IMR-90 (cell line): ENCODE measurements at regions not wholly inside any gene's neighbourhood (a gene's known extent, or its start where the extent isn't known, plus 50 kb on each side); places are given as distances from the start of the nearest gene placed in this dataset.

Experiments used
- ATAC-seq: fragments of 200-7000 bp; cut with Tn5 transposase; 2 replicates; pipeline ENCODE4 v1.9.1; 2020; ENCODE audit warnings: low read depth, mild to moderate bottlenecking, moderate library complexity
- BruUV-seq: library from RNA; stranded (reverse); fragments of 400-500 nt; replicated peaks from 2 replicates; lab custom pipeline; 2021; lab: Mats Ljungman, UMichigan
- CTCF ChIA-PET: fragments of 300-600 bp; formaldehyde crosslinking; extraction: SDS; loops from one replicate; lab custom pipeline; 2021; ENCODE audit warnings: antibody characterized with exemption; lab: Yijun Ruan, JAX
- POLR2A ChIA-PET: fragments of 300-600 bp; sonication (Branson Sonifier 250); formaldehyde crosslinking; loops from one replicate; lab custom pipeline; 2022; ENCODE audit warnings: antibody characterized with exemption; ENCODE audit not compliant: unreplicated experiment; lab: Charles Lee
- DNase-seq: peaks from one replicate; pipeline ENCODE4 v3.0.0; 2013
- H2AFZ ChIP-seq: replicated peaks from 2 replicates; pipeline ENCODE3; 2013; ENCODE audit warnings: low read length, mild to moderate bottlenecking; ENCODE audit not compliant: poor library complexity
- H2AK5ac ChIP-seq: 2 replicates; pipeline ENCODE4 v1.6.1; 2013; ENCODE audit warnings: low read depth, low read length, inconsistent platforms
- H2AK9ac ChIP-seq: replicated peaks from 2 replicates; pipeline ENCODE3; 2013; ENCODE audit warnings: mild to moderate bottlenecking, low read depth, low read length, moderate library complexity; ENCODE audit not compliant: poor library complexity
- H2BK120ac ChIP-seq: 2 replicates; pipeline ENCODE4 v1.6.1; 2013; ENCODE audit warnings: low read depth, low read length, inconsistent platforms
- H2BK15ac ChIP-seq: 3 replicates; pipeline ENCODE4 v1.6.1; 2013; ENCODE audit warnings: low read depth, low read length, inconsistent platforms
- H2BK20ac ChIP-seq: 2 replicates; pipeline ENCODE4 v1.6.1; 2013; ENCODE audit warnings: low read depth, mild to moderate bottlenecking, inconsistent platforms, low read length, moderate library complexity
- H2BK5ac ChIP-seq: 2 replicates; pipeline ENCODE4 v1.6.1; 2013; ENCODE audit warnings: mild to moderate bottlenecking, low read depth, low read length, inconsistent platforms; ENCODE audit not compliant: poor library complexity, severe bottlenecking
- H3K14ac ChIP-seq: replicated peaks from 2 replicates; pipeline ENCODE4 v1.6.1; 2013; ENCODE audit warnings: low read depth, low read length, inconsistent platforms
- H3K18ac ChIP-seq: 2 replicates; pipeline ENCODE4 v1.6.1; 2013; ENCODE audit warnings: low read depth, low read length, control low read depth
- H3K23ac ChIP-seq: 2 replicates; pipeline ENCODE4 v1.6.1; 2013; ENCODE audit warnings: low read depth, low read length, inconsistent platforms
- H3K27ac ChIP-seq: 2 replicates; pipeline ENCODE4 v1.5.1; 2013; ENCODE audit warnings: mild to moderate bottlenecking, control low read depth, low read length; ENCODE audit not compliant: insufficient read depth
- H3K27me3 ChIP-seq: 2 replicates; pipeline ENCODE4 v1.6.1; 2013; ENCODE audit warnings: low read length; ENCODE audit not compliant: control insufficient read depth, insufficient read depth
- H3K36me3 ChIP-seq: 2 replicates; pipeline ENCODE4 v1.6.1; 2013; ENCODE audit warnings: low read length, mixed read lengths; ENCODE audit not compliant: control insufficient read depth, insufficient read depth
- H3K4ac ChIP-seq: 2 replicates; pipeline ENCODE4 v1.6.1; 2013; ENCODE audit warnings: low read depth, low read length, inconsistent platforms
- H3K4me1 ChIP-seq: 2 replicates; pipeline ENCODE4 v1.6.1; 2013; ENCODE audit warnings: low read length, mixed read lengths; ENCODE audit not compliant: control insufficient read depth, insufficient read depth
- H3K4me2 ChIP-seq: 2 replicates; pipeline ENCODE4 v1.6.1; 2013; ENCODE audit warnings: low read depth, mild to moderate bottlenecking, control low read depth, low read length, moderate library complexity
- H3K4me3 ChIP-seq: 2 replicates; pipeline ENCODE4 v1.5.1; 2013; ENCODE audit warnings: low read depth, mild to moderate bottlenecking, control low read depth, low read length, moderate library complexity; ENCODE audit not compliant: insufficient read depth
- H3K56ac ChIP-seq: 2 replicates; pipeline ENCODE4 v1.6.1; 2013; ENCODE audit warnings: low read length, inconsistent platforms; ENCODE audit not compliant: insufficient read depth; ENCODE audit errors: extremely low read depth
- H3K79me1 ChIP-seq, 2 experiments: 2 replicates each; pipeline ENCODE4 v1.6.1; 2013; ENCODE audit warnings: low read length in 2 of 2, inconsistent platforms in 1 of 2, low read depth in 1 of 2
- H3K9ac ChIP-seq: 2 replicates; pipeline ENCODE4 v1.6.1; 2013; ENCODE audit warnings: low read depth, low read length, control low read depth
- H3K9me1 ChIP-seq: 2 replicates; pipeline ENCODE4 v1.6.1; 2013; ENCODE audit warnings: low read length, inconsistent platforms; ENCODE audit not compliant: insufficient read depth
- H3K9me3 ChIP-seq: 2 replicates; pipeline ENCODE4 v1.6.1; 2013; ENCODE audit warnings: low read length; ENCODE audit not compliant: control insufficient read depth, insufficient read depth
- H4K20me1 ChIP-seq: 2 replicates; pipeline ENCODE4 v1.6.1; 2013; ENCODE audit warnings: low read length, inconsistent platforms; ENCODE audit not compliant: insufficient read depth
- H4K5ac ChIP-seq: 2 replicates; pipeline ENCODE4 v1.6.1; 2013; ENCODE audit warnings: mild to moderate bottlenecking, low read depth, low read length, control low read depth
- H4K8ac ChIP-seq, 2 experiments: 2 replicates each; pipeline ENCODE4 v1.6.1; 2013; ENCODE audit warnings: low read depth in 2 of 2, low read length in 2 of 2, control low read depth in 1 of 2, inconsistent platforms in 1 of 2
- H4K91ac ChIP-seq: 2 replicates; pipeline ENCODE4 v1.6.1; 2013; ENCODE audit warnings: low read depth, low read length, inconsistent platforms; ENCODE audit not compliant: insufficient read depth
- FOS ChIP-seq: fragments of 150-350 bp; IDR thresholded peaks from 2 replicates; pipeline ENCODE4 v1.6.1; 2016; ENCODE audit warnings: low read depth, low read length
- POLR2A ChIP-seq: IDR thresholded peaks from 2 replicates; pipeline ENCODE4 v1.6.1; 2012; ENCODE audit warnings: mild to moderate bottlenecking, low read depth, low read length
- RAD21 ChIP-seq: IDR thresholded peaks from 2 replicates; pipeline ENCODE4 v1.6.1; 2012; ENCODE audit warnings: low read length, improper control_type of control experiment
- SMC3 ChIP-seq: fragments of 150-350 bp; IDR thresholded peaks from 2 replicates; pipeline ENCODE4 v1.6.1; 2016; ENCODE audit warnings: low read depth, mild to moderate bottlenecking, antibody characterized with exemption, low read length, moderate library complexity
- WGBS, 2 experiments: methylation state at CpG; one replicate each; pipeline versions ENCODE4 v1.1.5 to v1.1.7; 2013; ENCODE audit warnings: missing lambda C conversion rate in 2 of 2; ENCODE audit not compliant: insufficient read length in 1 of 2; ENCODE audit errors: extremely low coverage in 2 of 2; 5-methylcytosine and 5-hydroxymethylcytosine counted together
- dilution Hi-C: fragments of 300-500 bp; cut with HindIII; formaldehyde crosslinking; loops from one replicate; pipeline ENCODE4 v1.14.3; 2018; ENCODE audit warnings: low sequenced_read_pairs; ENCODE audit not compliant: unreplicated experiment
- in situ Hi-C: fragments of 300-500 bp; cut with MboI; formaldehyde crosslinking; loops from 3 replicates; pipeline ENCODE4 v1.14.3; 2019; ENCODE audit warnings: low sequenced_read_pairs, inconsistent platforms, mixed read lengths
- intact Hi-C: fragments of 100-400 bp; cut with micrococcal nuclease; formaldehyde crosslinking; loops from 2 replicates; pipeline ENCODE4 v1.10.0; 2022
- TF ChIP-seq, protein P1 (sequence below): conservative IDR thresholded peaks from 2 replicates; pipeline ENCODE4 v1.5.1; 2012; ENCODE audit warnings: mild to moderate bottlenecking, low read depth, low read length, improper control_type of control experiment

- TF ChIP-seq FOS (no peak), SMC3 (no peak), RAD21 (no peak), POLR2A (no peak)
- TF ChIP-seq, protein P1, sequence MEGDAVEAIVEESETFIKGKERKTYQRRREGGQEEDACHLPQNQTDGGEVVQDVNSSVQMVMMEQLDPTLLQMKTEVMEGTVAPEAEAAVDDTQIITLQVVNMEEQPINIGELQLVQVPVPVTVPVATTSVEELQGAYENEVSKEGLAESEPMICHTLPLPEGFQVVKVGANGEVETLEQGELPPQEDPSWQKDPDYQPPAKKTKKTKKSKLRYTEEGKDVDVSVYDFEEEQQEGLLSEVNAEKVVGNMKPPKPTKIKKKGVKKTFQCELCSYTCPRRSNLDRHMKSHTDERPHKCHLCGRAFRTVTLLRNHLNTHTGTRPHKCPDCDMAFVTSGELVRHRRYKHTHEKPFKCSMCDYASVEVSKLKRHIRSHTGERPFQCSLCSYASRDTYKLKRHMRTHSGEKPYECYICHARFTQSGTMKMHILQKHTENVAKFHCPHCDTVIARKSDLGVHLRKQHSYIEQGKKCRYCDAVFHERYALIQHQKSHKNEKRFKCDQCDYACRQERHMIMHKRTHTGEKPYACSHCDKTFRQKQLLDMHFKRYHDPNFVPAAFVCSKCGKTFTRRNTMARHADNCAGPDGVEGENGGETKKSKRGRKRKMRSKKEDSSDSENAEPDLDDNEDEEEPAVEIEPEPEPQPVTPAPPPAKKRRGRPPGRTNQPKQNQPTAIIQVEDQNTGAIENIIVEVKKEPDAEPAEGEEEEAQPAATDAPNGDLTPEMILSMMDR: no peak
- no peak overlapping the region for H2BK5ac ChIP-seq
- no peak overlapping the region for H3K27ac ChIP-seq
- no peaks in the 10 kb centered on the region for H3K79me1 ChIP-seq
- H4K20me1 ChIP-seq: no peaks in the 10 kb centered on the region
- no TSS peak for BruUV-seq
- no peak overlapping the region for H2BK20ac ChIP-seq
- H3K14ac ChIP-seq: no peak overlapping the region
- H2BK120ac ChIP-seq: no peak overlapping the region
- H3K18ac ChIP-seq: no peak overlapping the region
- H3K27me3 ChIP-seq: no peaks in the 10 kb centered on the region
- no peak overlapping the region for H4K8ac ChIP-seq
- no peaks in the 10 kb centered on the region for H3K36me3 ChIP-seq
- no peak overlapping the region for H3K4ac ChIP-seq
- in situ Hi-C loops (no loop called here), intact Hi-C loops (no loop called here), dilution Hi-C loops (no loop called here)
- H4K91ac ChIP-seq: no peak overlapping the region
- no peak overlapping the region for H3K23ac ChIP-seq
- no peaks in the 10 kb centered on the region for H3K9me1 ChIP-seq
- ChIA-PET POLR2A (no interaction called here), CTCF (no interaction called here)
- H2AK5ac ChIP-seq: no peak overlapping the region
- no CpG with 5 or more reads among the region's 3 CpGs for WGBS, 2 experiments
- ATAC-seq (no peak), DNase-seq (no peak)
- no peak overlapping the region for H3K4me3 ChIP-seq
- no peak overlapping the region for H3K56ac ChIP-seq
- 0 out of 2 replicates have a peak, but pooled peaks cover under 1% of the 10 kb centered on the region for H3K9me3 ChIP-seq
- H2AFZ ChIP-seq: no peak overlapping the region
- H4K5ac ChIP-seq: no peak overlapping the region
- no peak overlapping the region for H3K9ac ChIP-seq
- no peak overlapping the region for H3K4me2 ChIP-seq
- H2BK15ac ChIP-seq: no peak overlapping the region
- no peaks in the 10 kb centered on the region for H3K4me1 ChIP-seq
- no peak overlapping the region for H2AK9ac ChIP-seq
Measured at GRCh38 chr1:106134561-106134960, 921.9 kb upstream of the PRMT6 start.
